Mucosa of descending colon (tissue), 3 donors: ENCODE measurements at regions not wholly inside any gene's neighbourhood (a gene's known extent, or its start where the extent isn't known, plus 50 kb on each side); places are given as distances from the start of the nearest gene placed in this dataset.

Experiments used
- ATAC-seq: fragments of 200-7000 bp; cut with Tn5 transposase; one replicate; pipeline ENCODE4 v1.9.1; 2020; ENCODE audit warnings: mild to moderate bottlenecking, moderate library complexity
- DNase-seq, 3 donors: peaks; one replicate each; pipeline ENCODE4 v3.0.0-alpha.2; 2020
- H3K36me3 ChIP-seq: fragments of 200-600 bp; one replicate; pipeline ENCODE4 v1.8.0; 2021; ENCODE audit warnings: low read depth, mild to moderate bottlenecking
- H3K4me1 ChIP-seq: fragments of 200-600 bp; one replicate; pipeline ENCODE4 v1.8.0; 2021; ENCODE audit warnings: low read depth, mild to moderate bottlenecking
- H3K4me3 ChIP-seq: fragments of 200-600 bp; one replicate; pipeline ENCODE4 v1.8.0; 2021; ENCODE audit warnings: mild to moderate bottlenecking
- H3K9me3 ChIP-seq: fragments of 200-600 bp; one replicate; pipeline ENCODE4 v1.8.0; 2021; ENCODE audit warnings: mild to moderate bottlenecking
- intact Hi-C, 2 donors: fragments of 100-400 bp; cut with DNase I in 1 of 2; cut with micrococcal nuclease in 1 of 2; formaldehyde crosslinking; loops; one replicate each; pipeline versions ENCODE4 v1.11.0 to v1.11.1; 2022; cut with DNase I, micrococcal nuclease
- TF ChIP-seq, protein P1 (sequence below): fragments of 200-600 bp; IDR thresholded peaks from one replicate; pipeline ENCODE4 v1.8.0; 2022; ENCODE audit warnings: antibody characterized with exemption, mild to moderate bottlenecking
- donor health status: DM: no; HTN: no; CAD: no; lungs with moderate emphysema.
- donor health status: DM: no; HTN: no; CAD: no.
- donor health status: DM: no; HTN: yes; CAD: no.

DNA sequence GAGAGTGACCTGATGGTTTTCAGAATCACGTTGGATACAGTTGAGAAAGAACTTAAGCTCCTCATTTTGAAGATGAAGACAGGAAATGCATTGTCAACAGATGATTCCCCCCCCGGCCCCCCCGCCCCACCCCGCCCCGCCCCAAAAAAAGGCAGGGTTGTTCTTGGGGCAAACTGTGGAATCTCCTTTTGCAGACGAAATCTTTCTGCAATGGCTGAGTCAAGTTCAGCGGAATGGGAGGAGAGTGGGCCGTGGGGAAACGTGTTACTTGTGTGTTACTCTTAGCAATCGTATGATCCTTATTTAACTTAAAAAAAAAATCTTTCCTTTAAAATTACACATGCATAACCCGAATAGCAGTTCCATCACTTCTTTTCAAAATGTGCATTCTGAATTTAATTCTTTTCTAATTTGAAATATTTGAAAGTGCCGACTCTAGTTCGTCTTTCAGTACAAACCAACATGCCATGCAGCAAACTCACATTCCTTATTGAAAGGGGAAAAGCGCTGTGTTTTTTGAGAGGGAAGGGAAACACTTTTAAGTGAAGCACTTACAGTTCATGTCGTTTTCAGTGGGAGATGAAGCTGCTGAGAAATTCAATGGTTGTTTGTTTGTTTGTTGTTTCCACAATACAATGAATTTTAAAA, 348.5 kb upstream of the ARGLU1 start:
- no peak for ATAC-seq
- DNase-seq = no peak
- no peaks in the 10 kb centered on the region for H3K4me1 ChIP-seq
- no peaks in the 10 kb centered on the region for H3K36me3 ChIP-seq
- TF ChIP-seq, protein P1, sequence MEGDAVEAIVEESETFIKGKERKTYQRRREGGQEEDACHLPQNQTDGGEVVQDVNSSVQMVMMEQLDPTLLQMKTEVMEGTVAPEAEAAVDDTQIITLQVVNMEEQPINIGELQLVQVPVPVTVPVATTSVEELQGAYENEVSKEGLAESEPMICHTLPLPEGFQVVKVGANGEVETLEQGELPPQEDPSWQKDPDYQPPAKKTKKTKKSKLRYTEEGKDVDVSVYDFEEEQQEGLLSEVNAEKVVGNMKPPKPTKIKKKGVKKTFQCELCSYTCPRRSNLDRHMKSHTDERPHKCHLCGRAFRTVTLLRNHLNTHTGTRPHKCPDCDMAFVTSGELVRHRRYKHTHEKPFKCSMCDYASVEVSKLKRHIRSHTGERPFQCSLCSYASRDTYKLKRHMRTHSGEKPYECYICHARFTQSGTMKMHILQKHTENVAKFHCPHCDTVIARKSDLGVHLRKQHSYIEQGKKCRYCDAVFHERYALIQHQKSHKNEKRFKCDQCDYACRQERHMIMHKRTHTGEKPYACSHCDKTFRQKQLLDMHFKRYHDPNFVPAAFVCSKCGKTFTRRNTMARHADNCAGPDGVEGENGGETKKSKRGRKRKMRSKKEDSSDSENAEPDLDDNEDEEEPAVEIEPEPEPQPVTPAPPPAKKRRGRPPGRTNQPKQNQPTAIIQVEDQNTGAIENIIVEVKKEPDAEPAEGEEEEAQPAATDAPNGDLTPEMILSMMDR = no peak
- no peak overlapping the region for H3K4me3 ChIP-seq
- intact Hi-C loops = no loop called here
- H3K9me3 ChIP-seq = no peaks in the 10 kb centered on the region

DNA sequence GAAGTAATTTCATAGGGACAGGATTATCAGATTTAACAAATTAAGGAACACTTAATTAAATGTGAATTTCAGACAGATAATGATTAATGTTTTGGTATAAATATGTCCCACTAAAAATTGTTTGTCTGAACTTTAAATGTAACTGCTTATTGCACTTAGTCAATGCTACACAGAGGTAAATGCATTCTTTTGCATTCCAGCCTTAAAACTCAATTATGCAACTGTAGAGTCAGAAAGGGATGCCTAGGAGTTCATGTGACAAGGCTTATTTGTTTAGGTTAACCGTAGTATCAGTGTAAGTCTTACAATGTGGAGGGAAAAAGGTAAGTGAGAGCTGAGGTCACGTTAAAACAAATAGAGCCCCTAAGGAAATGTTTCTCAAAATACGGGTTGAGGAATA, 347.2 kb upstream of the ARGLU1 start:
- intact Hi-C loops = no loop called here
- no peaks in the 10 kb centered on the region for H3K9me3 ChIP-seq
- no peaks in the 10 kb centered on the region for H3K36me3 ChIP-seq
- DNase-seq (no peak), ATAC-seq (no peak)
- H3K4me1 ChIP-seq = no peaks in the 10 kb centered on the region
- no peak overlapping the region for H3K4me3 ChIP-seq
- TF ChIP-seq, protein P1 = no peak

DNA sequence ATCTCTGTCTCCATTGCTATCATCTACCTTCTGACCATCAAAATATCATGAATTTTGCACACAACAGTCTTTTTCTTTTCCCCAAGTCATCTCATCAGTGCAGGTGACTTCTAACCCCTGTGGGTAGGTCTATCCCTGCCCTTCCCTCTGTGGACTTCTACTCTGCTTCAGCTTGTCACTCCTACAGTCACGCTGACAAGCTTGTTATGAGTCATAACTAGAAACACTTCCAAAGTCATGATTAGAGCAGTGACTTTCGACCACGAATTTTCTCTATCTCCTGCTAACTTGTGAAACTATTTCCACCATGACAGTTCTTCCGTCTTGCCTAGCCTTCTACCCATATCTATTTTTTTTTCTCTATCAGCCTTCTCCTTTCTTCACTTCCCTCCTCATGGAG, 343.7 kb upstream of the ARGLU1 start:
- TF ChIP-seq, protein P1 = no peak
- H3K36me3 ChIP-seq = no peaks in the 10 kb centered on the region
- no peak for DNase-seq

DNA sequence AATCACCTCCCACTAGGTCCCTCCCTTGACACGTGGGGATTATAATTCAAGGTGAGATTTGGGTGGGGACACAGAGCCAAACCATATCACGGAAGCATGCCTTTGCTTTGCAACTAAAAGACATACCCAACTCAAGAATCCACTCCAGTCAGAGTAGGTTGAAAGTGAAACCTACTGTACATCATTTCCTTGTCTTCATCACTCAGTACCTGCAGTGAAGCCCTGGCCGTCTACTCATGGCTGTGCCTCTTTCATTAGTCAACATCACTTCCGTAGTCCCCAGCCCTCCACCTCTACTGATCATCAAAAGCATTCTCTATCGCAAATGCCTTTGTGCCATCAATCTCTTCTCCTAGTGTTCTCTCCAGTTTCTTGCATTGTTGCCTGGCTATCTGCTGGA, 343.1 kb upstream of the ARGLU1 start:
- Histone ChIP-seq H3K4me1 (no peaks in the 10 kb centered on the region), H3K9me3 (no peaks in the 10 kb centered on the region), H3K4me3 (no peak overlapping the region), H3K36me3 (no peaks in the 10 kb centered on the region)
- ATAC-seq (no peak), DNase-seq (no peak)
- intact Hi-C loops = no loop called here
- TF ChIP-seq, protein P1 = no peak

More for the DNA sequence above, 343.7 kb upstream of the ARGLU1 start:
- no peaks in the 10 kb centered on the region for H3K4me1 ChIP-seq
- H3K4me3 ChIP-seq = no peak overlapping the region
- H3K9me3 ChIP-seq = no peaks in the 10 kb centered on the region
- intact Hi-C loops = no loop called here
- no peak for ATAC-seq

DNA sequence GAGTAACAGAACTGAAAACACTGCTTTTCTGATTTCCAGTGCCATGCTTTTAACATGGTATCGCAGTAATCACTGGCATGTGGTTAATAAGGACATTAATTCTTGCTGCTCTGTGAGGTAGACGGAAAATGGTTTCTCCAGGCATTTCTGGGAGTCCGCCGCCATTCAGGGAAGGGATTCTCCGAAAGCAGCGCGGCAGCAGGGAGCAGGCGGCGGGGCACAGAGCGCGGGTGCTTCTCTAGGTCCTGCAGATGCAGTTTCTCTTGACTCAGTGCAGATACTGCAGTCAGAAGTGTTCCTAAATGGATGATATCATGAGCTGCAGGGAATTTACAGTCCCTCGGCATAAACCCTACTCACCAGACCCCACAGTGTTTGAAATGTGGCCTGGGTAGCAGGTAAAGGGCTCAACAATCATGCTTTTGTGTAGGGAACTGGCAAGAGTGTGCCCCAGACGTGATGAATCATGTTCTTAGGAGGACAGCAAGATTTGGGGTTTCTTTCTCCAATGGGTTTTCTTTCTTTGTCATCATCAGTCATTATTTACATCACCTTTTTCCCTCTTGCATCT, 338.6 kb upstream of the ARGLU1 start:
- no peak for ATAC-seq
- H3K36me3 ChIP-seq = no peaks in the 10 kb centered on the region
- H3K9me3 ChIP-seq = no peaks in the 10 kb centered on the region
- DNase-seq = no peak
- H3K4me1 ChIP-seq = no peaks in the 10 kb centered on the region
- no peak overlapping the region for H3K4me3 ChIP-seq
- TF ChIP-seq, protein P1 = no peak
- intact Hi-C loops = no loop called here
